HG02973 (cell line): ENCODE measurements at regions not wholly inside any gene's neighbourhood (a gene's known extent, or its start where the extent isn't known, plus 50 kb on each side); places are given as distances from the start of the nearest gene placed in this dataset.
"Not testable (repeated sequence)": the region's sequence is repeated elsewhere in the genome, so short reads cannot be mapped to it uniquely, and the experiment has no call there.

Experiments used
- ATAC-seq: cut with Tn5 transposase; IDR thresholded peaks from one replicate; pipeline ENCODE4 v1.9.1; 2021; ENCODE audit warnings: moderate library complexity; ENCODE audit not compliant: unreplicated experiment

GRCh38 chr15:38002883-38003477, 68.5 kb downstream of the TMCO5A start:
- ATAC-seq = no peak

DNA sequence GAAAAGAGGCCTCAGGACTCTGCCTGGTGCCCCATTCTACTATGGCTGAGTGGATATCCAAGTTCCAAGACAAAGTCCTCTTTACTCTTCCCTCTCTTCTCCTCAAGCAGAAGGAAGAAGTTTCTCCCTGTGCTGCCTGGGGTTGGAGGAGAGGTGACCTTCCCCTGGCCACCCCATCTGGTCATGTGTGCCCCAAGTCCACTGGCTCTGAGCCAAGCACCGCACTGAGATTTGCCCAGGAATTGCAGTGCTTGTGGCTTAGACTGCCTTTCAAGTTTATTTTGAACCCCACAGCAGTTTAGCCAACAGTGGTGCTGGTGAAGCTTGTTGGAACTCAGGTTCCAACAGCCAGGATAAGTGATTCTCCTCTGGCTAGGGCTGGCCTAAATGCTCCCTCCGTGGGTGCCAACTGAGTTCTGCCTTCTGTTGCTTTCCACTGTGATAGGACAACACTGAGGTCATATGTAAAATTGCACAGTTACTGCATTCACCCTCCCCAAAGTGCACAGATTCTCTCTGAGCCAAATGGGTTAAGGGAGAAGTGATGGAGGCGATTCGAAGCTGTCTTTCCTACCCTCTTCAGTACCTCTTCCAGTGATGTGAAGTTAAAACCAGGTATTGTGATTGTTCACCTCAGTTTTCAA, 69.9 kb downstream of the TMCO5A start:
- ATAC-seq = no peak

- no peak for ATAC-seq
These were observed 71.7 kb downstream of the TMCO5A start for GRCh38 chr15:38005953-38006808.

DNA sequence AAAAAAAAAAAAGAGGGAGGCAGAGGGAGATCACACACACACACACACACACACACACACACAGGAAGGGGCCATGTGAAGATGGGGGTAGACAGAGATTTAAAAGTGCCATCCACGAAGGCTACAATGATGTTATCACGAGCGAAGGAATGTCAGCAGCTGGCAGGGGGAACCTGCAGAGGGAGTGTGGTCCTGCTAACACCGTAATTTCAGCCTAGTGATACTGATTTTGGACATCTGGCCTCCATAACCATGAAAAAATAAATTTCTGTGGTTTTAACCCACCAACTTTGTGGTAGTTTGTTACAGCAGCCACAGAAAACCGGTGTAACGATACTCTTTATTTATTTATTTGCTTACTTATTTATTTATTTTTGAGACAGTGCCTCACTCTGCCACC, 76.0 kb downstream of the TMCO5A start:
- ATAC-seq = no peak

DNA sequence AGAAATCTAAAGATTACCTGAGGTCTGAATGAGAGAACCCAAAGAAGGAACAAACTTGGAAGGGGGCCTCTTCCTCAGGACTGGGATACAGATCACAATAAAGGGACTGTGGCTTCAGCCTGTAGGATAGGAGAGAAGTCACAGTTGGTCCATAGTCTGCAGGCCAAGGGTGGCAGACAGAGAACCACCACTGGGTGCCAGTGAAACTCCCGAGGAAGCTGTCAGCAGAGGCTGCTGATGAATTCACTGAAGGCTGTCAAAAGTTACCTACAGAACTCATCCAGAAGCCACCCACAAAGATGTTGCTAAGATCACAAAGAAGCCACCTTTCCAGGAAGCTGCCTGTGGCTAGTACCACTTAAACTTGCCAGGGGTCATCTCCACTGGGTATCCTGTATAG, 78.5 kb downstream of the TMCO5A start:
- ATAC-seq = no peak

GRCh38 chr15:38017721-38018120, 83.3 kb downstream of the TMCO5A start:
- no peak for ATAC-seq

DNA sequence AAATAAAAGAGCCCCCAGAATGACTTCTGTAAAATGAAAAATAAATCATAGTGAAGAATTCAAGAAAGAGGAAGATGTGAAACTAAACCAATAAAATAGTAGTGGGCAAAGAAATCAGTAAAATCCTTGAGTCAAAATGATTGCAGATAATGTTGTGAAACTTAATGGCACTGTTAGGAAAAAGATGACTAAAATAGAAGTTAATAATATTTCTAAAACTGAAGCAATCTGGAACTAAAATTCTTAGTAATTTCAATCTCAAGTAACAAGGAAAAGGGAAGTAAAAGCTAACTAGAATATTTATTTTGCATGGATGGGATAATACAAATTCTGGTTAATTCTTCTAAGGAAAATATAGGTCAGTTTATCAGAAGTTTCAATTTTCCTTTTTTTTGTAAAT, 84.6 kb downstream of the TMCO5A start:
- no peak for ATAC-seq

DNA sequence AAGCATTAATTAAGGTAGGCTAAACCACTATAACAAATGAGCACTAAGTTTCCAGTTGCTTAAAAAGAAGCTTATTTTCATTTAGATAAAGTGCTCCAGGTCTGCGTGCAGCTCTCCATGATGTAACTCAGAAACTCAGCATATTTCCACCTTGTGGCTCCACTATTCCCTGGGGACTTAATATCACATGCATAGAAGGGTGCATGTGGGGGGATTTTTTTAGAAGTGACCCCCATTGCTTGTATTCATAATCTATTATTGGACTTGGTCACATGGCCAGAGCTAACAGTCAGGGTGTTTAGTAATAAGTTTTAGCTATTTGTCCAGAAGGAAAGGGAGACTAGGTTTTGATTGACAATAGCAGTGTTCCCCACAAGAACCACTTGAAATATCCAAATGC, 86.8 kb downstream of the TMCO5A start:
- ATAC-seq = no peak

DNA sequence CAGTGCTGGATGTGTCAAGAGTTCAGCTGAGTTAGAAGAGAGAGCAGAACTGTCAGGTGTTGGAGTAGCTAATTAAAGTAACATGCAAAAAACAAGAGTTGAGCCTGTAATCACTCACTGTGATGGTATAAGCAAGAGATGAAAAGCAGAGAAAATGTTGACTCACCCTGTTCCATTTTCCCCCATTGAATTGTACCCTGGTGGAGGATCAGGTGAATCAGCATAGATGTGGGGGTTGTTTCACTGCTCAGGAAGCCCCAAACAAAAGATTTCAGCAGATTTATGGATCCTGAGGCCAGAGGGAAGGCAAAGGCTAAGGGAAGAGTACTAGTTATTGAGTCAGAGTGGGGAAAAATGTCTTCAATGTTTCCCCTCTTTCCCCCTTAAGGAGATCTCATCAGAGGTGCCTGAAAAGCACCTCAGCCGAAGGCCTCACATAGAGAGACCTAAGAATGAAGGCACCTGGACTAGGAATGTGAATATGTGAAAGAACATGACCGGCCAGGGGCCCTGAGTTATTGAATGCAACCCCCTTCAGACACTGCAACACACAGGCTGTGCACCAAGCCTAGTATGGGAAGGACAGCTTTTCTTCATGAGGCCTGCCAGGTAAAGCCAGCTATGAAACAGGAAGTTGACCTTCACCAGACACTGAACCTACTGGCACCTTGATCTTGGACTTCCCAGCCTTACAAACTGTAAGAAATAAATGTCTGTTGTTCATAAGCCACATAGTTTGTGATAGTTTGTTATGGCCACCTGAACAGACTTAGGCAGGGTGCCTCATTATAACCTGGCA, 90.1 kb downstream of the TMCO5A start:
- ATAC-seq = no peak

- not testable (repeated sequence) for ATAC-seq
These were observed 91.2 kb downstream of the TMCO5A start for GRCh38 chr15:38025656-38026055.

GRCh38 chr15:38028869-38029268, 94.4 kb downstream of the TMCO5A start:
- ATAC-seq = no peak

- ATAC-seq = no peak
These were observed 95.3 kb downstream of the TMCO5A start for GRCh38 chr15:38029736-38030135.

DNA sequence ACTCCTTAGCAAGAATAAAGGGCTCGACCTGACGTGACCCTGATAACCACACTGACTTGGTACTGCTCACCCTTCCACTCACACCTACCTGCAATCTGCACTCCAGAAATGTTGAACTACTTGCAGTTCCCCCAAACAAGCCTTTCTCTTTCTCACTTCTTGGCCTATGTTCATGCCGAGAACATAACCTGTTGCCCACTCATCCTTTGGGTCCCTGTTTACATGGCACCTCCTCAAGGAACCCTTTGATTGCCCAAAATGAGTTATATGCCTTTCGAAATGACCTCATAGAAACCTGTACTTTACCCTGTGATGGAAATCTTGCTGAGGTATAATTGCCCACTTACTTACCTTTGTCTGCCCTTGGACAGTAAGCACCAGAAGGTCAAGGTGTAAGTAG, 96.2 kb downstream of the TMCO5A start:
- no peak for ATAC-seq

- ATAC-seq = no peak
These were observed 101.3 kb downstream of the TMCO5A start for GRCh38 chr15:38035701-38036100.

GRCh38 chr15:38036790-38037338, 102.4 kb downstream of the TMCO5A start:
- ATAC-seq = no peak

DNA sequence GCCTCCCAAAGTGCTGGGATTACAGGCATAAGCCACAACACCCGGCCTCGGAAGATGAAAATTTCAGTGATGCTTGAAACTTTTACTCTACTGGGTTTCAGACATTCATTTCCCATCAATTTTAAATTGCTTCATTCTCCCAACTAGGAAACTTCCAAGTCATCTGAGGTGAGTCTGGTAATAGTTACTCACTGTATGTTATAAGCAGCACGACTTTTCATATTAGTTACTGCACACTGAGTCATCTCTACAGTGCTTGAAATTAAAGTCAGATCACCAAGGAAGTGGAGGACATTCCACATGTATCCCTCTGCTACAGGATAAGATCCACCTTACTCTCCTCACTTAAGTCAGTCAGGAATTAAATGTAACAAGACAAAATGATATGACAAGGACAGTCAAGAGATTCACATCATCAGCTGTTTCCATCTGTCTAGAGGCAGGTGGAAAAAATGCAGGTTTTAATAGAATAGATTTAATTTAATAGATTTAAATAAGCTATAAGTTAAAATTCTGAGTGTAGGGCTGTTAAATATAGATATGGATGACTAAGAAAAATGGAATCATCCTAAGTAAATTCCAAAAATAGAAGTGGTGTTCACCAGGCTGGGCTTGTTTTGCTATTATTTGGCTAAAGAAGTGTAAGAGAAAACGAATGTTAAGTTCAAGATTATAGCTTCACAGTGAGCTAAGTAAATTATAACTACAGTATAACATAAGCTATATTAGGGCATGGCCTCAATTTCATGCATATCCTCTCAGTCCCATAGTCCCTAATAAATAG, 104.4 kb downstream of the TMCO5A start:
- no peak for ATAC-seq

GRCh38 chr15:38040615-38041014, 106.2 kb downstream of the TMCO5A start:
- ATAC-seq = no peak

GRCh38 chr15:38041576-38041975, 107.1 kb downstream of the TMCO5A start:
- ATAC-seq = no peak

DNA sequence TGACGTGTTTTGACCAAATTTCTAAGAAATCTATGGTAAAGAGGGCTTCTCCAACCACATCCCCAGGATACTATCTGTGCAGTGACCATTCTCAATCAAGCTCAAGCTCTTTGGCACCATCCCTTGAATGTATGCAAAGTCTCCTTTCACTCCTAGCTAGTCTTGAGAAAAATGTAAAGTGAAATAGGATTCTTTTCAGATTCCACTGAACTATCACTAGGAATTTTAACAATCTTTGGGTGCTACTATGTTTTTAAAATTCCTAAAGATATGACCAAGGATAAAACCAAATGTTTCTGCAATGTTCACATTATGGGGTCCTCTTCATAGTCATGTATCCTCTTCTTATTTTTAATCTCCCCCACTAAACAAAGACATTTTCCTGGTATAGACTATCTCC, 107.8 kb downstream of the TMCO5A start:
- ATAC-seq = no peak
